OCI-LY1 (cell line): ENCODE measurements at regions not wholly inside any gene's neighbourhood (a gene's known extent, or its start where the extent isn't known, plus 50 kb on each side); places are given as distances from the start of the nearest gene placed in this dataset.

ENCODE experiments used
- EZH2 ChIP-seq: fragments of 200-600 bp; sonication (generic), shearing (Covaris generic); IDR thresholded peaks from 2 replicates; pipeline ENCODE4 v1.8.0; 2017; ENCODE audit warnings: borderline replicate concordance, mixed run types, mild to moderate bottlenecking, antibody characterized with exemption, low read length, moderate library complexity, mixed read lengths
- TF ChIP-seq, protein P1 (sequence below): fragments of 200-600 bp; sonication (generic), shearing (Covaris generic); IDR thresholded peaks from 2 replicates; pipeline ENCODE4 v1.5.1; 2017; ENCODE audit warnings: mild to moderate bottlenecking, antibody characterized with exemption, low read length, moderate library complexity, mixed read lengths

DNA sequence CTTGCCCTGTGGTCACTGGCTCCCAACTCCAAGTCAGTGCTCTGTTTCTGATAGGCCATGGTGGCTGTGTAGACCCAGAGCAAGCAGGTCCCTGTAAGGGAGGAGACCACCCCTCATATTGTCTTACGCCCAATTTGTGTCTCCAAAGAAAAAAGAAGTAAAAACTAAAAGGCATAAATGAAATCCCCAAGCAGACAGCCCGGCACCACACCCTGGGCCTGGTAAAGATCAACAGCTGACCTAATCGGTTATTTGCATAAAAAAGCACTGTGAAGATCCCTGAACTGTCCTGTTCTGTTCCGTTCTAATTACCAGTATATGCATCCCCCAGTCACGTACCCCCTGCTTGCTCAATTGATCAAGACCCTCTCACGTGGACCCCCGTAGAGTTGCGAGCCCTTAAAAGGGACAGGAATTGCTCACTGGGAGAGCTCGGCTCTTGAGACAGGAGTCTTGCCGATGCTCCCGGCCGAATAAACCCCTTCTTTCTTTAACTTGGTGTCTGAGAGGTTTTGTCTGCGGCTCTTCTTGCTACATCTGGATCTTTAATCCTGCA is 364.1 kb upstream of the HS6ST1 start:
- TF ChIP-seq, protein P1, sequence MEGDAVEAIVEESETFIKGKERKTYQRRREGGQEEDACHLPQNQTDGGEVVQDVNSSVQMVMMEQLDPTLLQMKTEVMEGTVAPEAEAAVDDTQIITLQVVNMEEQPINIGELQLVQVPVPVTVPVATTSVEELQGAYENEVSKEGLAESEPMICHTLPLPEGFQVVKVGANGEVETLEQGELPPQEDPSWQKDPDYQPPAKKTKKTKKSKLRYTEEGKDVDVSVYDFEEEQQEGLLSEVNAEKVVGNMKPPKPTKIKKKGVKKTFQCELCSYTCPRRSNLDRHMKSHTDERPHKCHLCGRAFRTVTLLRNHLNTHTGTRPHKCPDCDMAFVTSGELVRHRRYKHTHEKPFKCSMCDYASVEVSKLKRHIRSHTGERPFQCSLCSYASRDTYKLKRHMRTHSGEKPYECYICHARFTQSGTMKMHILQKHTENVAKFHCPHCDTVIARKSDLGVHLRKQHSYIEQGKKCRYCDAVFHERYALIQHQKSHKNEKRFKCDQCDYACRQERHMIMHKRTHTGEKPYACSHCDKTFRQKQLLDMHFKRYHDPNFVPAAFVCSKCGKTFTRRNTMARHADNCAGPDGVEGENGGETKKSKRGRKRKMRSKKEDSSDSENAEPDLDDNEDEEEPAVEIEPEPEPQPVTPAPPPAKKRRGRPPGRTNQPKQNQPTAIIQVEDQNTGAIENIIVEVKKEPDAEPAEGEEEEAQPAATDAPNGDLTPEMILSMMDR: no peak
- no peak for TF ChIP-seq EZH2
